Prostate gland (tissue), 2 donors: ENCODE measurements at regions not wholly inside any gene's neighbourhood (a gene's known extent, or its start where the extent isn't known, plus 50 kb on each side); places are given as distances from the start of the nearest gene placed in this dataset.
A peak's percentile ranks its signal among the peaks of the same experiment; 100 is the strongest.
"Not testable (repeated sequence)": the region's sequence is repeated elsewhere in the genome, so short reads cannot be mapped to it uniquely, and the experiment has no call there.

Experiments used
- DNase-seq: peaks from one replicate; pipeline ENCODE4 v3.0.0-alpha.2; 2019; ENCODE audit warnings: low spot score
- H3K27ac ChIP-seq, 2 donors: fragments of 200-600 bp; sonication (generic); 2 replicates each; pipeline ENCODE4 v1.5.1; 2017 to 2019
- H3K27me3 ChIP-seq: fragments of 200-600 bp; sonication (generic); replicated peaks from 2 replicates; pipeline ENCODE4 v1.5.1; 2019; ENCODE audit not compliant: insufficient read depth
- H3K36me3 ChIP-seq, 2 donors: fragments of 200-600 bp; sonication (generic); 1 replicate in 1 of 2; 2 replicates in 1 of 2; pipeline versions ENCODE4 v1.5.1 to v1.8.1; 2017 to 2019
- H3K4me1 ChIP-seq: fragments of 200-600 bp; sonication (generic); replicated peaks from 2 replicates; pipeline ENCODE4 v1.5.1; 2019
- H3K4me3 ChIP-seq, 2 donors: fragments of 200-600 bp; sonication (generic); 2 replicates each; pipeline ENCODE4 v1.5.1; 2017 to 2019
- H3K9me3 ChIP-seq: fragments of 200-600 bp; sonication (generic); 2 replicates; pipeline ENCODE4 v1.5.1; 2017
- CTCF ChIP-seq, 4 experiments: fragments of 200-600 bp in 2 of 4; fragments of 450-650 bp in 2 of 4; sonication (generic) in 2 of 4; IDR thresholded peaks; 1 replicate in 3 of 4; 2 replicates in 1 of 4; pipeline ENCODE4 v1.5.1; 2016 to 2019; ENCODE audit warnings: antibody characterized with exemption in 4 of 4, mild to moderate bottlenecking in 2 of 4, moderate library complexity in 2 of 4
- POLR2A ChIP-seq: fragments of 450-650 bp; IDR thresholded peaks from one replicate; pipeline ENCODE4 v1.6.1; 2016; ENCODE audit warnings: antibody characterized with exemption, mild to moderate bottlenecking
- POLR2AphosphoS5 ChIP-seq: sonication (generic); formaldehyde crosslinking; IDR thresholded peaks from one replicate; pipeline ENCODE4 v1.6.1; 2017; ENCODE audit warnings: antibody characterized with exemption
- WGBS: methylation state at CpG from one replicate; pipeline ENCODE4 v1.1.5; 2018; 5-methylcytosine and 5-hydroxymethylcytosine counted together
- intact Hi-C: fragments of 100-400 bp; cut with DNase I; formaldehyde crosslinking; loops from one replicate; pipeline ENCODE4 v1.14.2; 2022

- H3K36me3 ChIP-seq, H3K27ac ChIP-seq, H3K27me3 ChIP-seq, DNase-seq, H3K9me3 ChIP-seq, H3K4me3 ChIP-seq, intact Hi-C loops, H3K4me1 ChIP-seq: not testable (repeated sequence)
- WGBS: 35% methylated on average over 7 of the region's 7 CpGs
- peak in 2 of 4 experiments; percentile 10 to 29 for TF ChIP-seq CTCF (IDR thresholded peaks at IDR 0.05)
Observed at GRCh38 chr7:32691965-32692815, 196.9 kb downstream of the AVL9 start.

GRCh38 chr7:32688092-32688491 is 192.8 kb downstream of the AVL9 start:
- DNase-seq, H3K9me3 ChIP-seq, H3K27me3 ChIP-seq, H3K4me1 ChIP-seq, intact Hi-C loops, H3K36me3 ChIP-seq, H3K4me3 ChIP-seq, H3K27ac ChIP-seq: not testable (repeated sequence)
- 66% methylated on average over 13 of the region's 13 CpGs for WGBS

DNA sequence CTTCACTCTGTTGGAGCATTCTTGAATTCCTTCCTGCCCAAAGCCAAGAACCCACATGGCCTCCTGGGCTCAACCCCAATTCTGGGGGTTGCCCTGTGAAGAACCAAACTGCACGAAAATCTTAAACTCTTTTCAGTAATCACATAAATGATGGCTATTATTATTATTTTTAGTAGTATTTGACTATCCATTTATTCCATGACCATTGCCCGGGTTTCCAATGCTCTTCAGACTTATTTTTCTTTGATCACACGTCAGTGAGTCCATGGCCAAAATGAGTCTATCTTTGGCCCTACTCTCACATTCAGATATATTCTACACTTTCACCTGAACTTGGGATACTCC is 185.9 kb downstream of the AVL9 start:
- H3K9me3 ChIP-seq: no peaks in the 10 kb centered on the region
- no peak overlapping the region for H3K27ac ChIP-seq
- no peaks in the 10 kb centered on the region for H3K4me1 ChIP-seq
- no peak overlapping the region for H3K4me3 ChIP-seq
- TF ChIP-seq POLR2A: no peak
- no peak for TF ChIP-seq POLR2AphosphoS5
- TF ChIP-seq CTCF (IDR thresholded peaks at IDR 0.05): no peak
- intact Hi-C loops: no loop called here
- H3K27me3 ChIP-seq: no peaks in the 10 kb centered on the region
- DNase-seq: no peak
- no peaks in the 10 kb centered on the region for H3K36me3 ChIP-seq
- WGBS: 85% methylated on average over 3 of the region's 3 CpGs

DNA sequence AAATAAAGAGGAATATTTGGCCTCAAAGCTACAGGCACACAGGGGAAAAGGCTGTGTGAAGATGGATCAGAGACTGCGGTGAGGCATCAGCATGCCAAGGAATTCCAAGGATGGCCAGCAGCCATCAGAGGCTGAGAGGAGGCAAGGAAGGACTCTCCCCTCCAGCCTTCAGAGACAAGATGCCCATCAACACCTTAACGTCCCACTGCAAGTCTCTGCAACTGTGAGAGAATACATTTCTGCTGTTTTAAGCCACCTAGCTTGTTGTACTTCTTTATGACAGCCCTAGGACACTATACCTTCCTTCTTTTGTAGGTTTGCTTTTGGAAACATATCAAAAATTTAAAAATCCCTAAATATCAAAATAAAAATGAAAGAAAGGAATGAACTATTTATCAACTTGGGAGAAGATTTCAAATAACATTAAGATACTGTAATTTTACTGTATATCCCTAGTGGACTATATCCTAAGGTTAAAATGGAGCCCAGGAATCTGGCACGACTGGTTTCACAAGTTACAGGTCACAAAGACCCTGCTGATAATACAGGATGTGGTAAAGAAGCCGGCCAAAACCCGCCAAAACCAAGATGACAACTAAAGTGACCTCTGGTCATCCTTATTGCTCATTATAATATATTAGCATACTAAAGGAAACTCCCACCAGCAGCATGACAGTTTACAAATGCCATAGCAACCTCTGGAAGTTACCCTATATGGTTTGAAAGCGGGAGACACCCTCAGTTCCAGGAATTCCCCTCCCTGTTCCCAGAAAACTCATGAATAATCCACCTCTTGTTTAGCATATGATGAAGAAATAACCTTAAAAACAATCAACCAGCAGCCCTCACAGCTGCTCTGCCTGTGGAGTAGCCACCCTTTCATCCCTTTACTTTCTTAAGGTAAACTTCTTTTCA is 185.2 kb downstream of the AVL9 start:
- H3K4me1 ChIP-seq: no peaks in the 10 kb centered on the region
- TF ChIP-seq CTCF (IDR thresholded peaks at IDR 0.05) (no peak), POLR2AphosphoS5 (no peak), POLR2A (no peak)
- peak; percentile 33 for DNase-seq
- no peaks in the 10 kb centered on the region for H3K36me3 ChIP-seq
- WGBS: 36% methylated on average over 6 of the region's 6 CpGs
- no peak overlapping the region for H3K4me3 ChIP-seq
- H3K27me3 ChIP-seq: no peaks in the 10 kb centered on the region
- H3K9me3 ChIP-seq: no peaks in the 10 kb centered on the region
- H3K27ac ChIP-seq: no peak overlapping the region
- intact Hi-C loops: no loop called here

GRCh38 chr7:32679192-32679591 is 183.9 kb downstream of the AVL9 start:
- TF ChIP-seq POLR2AphosphoS5 (no peak), CTCF (IDR thresholded peaks at IDR 0.05) (no peak), POLR2A (no peak)
- intact Hi-C loops: no loop called here
- H3K4me1 ChIP-seq: no peaks in the 10 kb centered on the region

More at GRCh38 chr7:32679192-32679591, 183.9 kb downstream of the AVL9 start:
- no peaks in the 10 kb centered on the region for H3K36me3 ChIP-seq
- H3K27me3 ChIP-seq: no peaks in the 10 kb centered on the region
- H3K27ac ChIP-seq: no peak overlapping the region
- no peak overlapping the region for H3K4me3 ChIP-seq
- WGBS: 96% methylated on average over 4 of the region's 4 CpGs
- H3K9me3 ChIP-seq: no peaks in the 10 kb centered on the region
- no peak for DNase-seq
